A549 (cell line): ENCODE measurements at regions not wholly inside any gene's neighbourhood (a gene's known extent, or its start where the extent isn't known, plus 50 kb on each side); places are given as distances from the start of the nearest gene placed in this dataset.

ENCODE experiments used
- ATAC-seq, 2 experiments: fragments of 200-7000 bp in 1 of 2; fragments of >200 bp in 1 of 2; cut with Nextera tagmentation in 1 of 2; cut with Tn5 transposase in 1 of 2; 3 replicates each; pipeline versions ENCODE4 v1.8.0 to v1.9.1; 2018 to 2020; ENCODE audit warnings: mild to moderate bottlenecking in 1 of 2, moderate library complexity in 1 of 2
- CTCF ChIA-PET: fragments of 300-600 bp; sonication (Branson Sonifier 250); formaldehyde crosslinking; extraction: SDS; loops from one replicate; lab custom pipeline; 2021; ENCODE audit warnings: antibody characterized with exemption, inconsistent platforms; lab: Yijun Ruan, JAX
- POLR2A ChIA-PET: fragments of 350-600 bp; formaldehyde crosslinking; extraction: SDS; loops from one replicate; lab custom pipeline; 2021; ENCODE audit warnings: antibody characterized with exemption, inconsistent platforms; lab: Yijun Ruan, JAX
- DNase-seq, 2 experiments: peaks; one replicate each; pipeline versions ENCODE4 v3.0.0 to v3.0.0-alpha.2; 2011 to 2016; ENCODE audit warnings: low read depth in 1 of 2, low spot score in 1 of 2
- FAIRE-seq: peaks from 2 replicates; lab custom pipeline; 2011; peaks lifted over from hg19 to GRCh38; lab: Jason Lieb, UNC
- H3K27ac ChIP-seq, 2 experiments: fragments of >200 bp; sonication (Bioruptor Twin); formaldehyde crosslinking; 3 replicates each; pipeline ENCODE4 v1.5.1; 2016 to 2017
- H3K4me1 ChIP-seq: fragments of >200 bp; sonication (Bioruptor Twin); formaldehyde crosslinking; 3 replicates; pipeline ENCODE4 v1.6.1; 2016
- H3K4me2 ChIP-seq: fragments of >200 bp; sonication (Bioruptor Twin); formaldehyde crosslinking; 3 replicates; pipeline ENCODE4 v1.6.1; 2016
- H3K4me3 ChIP-seq: fragments of >200 bp; sonication (Bioruptor Twin); formaldehyde crosslinking; 3 replicates; pipeline ENCODE4 v1.5.1; 2016
- H3K9me3 ChIP-seq: fragments of >200 bp; sonication (Bioruptor Twin); formaldehyde crosslinking; 3 replicates; pipeline ENCODE4 v1.6.1; 2016
- ATOH8 ChIP-seq: fragments of 250-450 bp; sonication (Bioruptor Pico); IDR thresholded peaks from 2 replicates; pipeline ENCODE4 v1.5.0; 2020; ENCODE audit warnings: low read depth, mild to moderate bottlenecking, moderate library complexity
- BHLHE40 ChIP-seq: IDR thresholded peaks from 2 replicates; pipeline ENCODE4 v1.6.1; 2012; ENCODE audit warnings: low read depth, low read length, inconsistent platforms
- CBX8 ChIP-seq: fragments of 200-600 bp; sonication (generic); IDR thresholded peaks from 2 replicates; pipeline ENCODE4 v1.6.1; 2016
- CEBPB ChIP-seq, 2 experiments: fragments of >200 bp in 1 of 2; sonication (Bioruptor Twin) in 1 of 2; formaldehyde crosslinking in 1 of 2; IDR thresholded peaks; 2 replicates each; pipeline ENCODE4 v1.6.1; 2012 to 2016
- FOSB ChIP-seq: fragments of 250-450 bp; sonication (Bioruptor Pico); IDR thresholded peaks from 2 replicates; pipeline ENCODE4 v1.5.0; 2020; ENCODE audit warnings: mild to moderate bottlenecking, moderate library complexity
- FOSL2 ChIP-seq, 2 experiments: fragments of 450-650 bp in 1 of 2; fragments of >200 bp in 1 of 2; sonication (Bioruptor Twin) in 1 of 2; formaldehyde crosslinking; IDR thresholded peaks; 2 replicates each; pipeline versions ENCODE4 v1.5.0 to v1.6.1; 2016 to 2020; ENCODE audit warnings: mild to moderate bottlenecking in 1 of 2, moderate library complexity in 1 of 2
- HEYL ChIP-seq: fragments of 250-450 bp; sonication (Bioruptor Pico); IDR thresholded peaks from 2 replicates; pipeline ENCODE4 v1.8.0; 2021; ENCODE audit warnings: mild to moderate bottlenecking, moderate library complexity
- HOXB13 ChIP-seq: fragments of 250-450 bp; sonication (Bioruptor Pico); IDR thresholded peaks from 2 replicates; pipeline ENCODE4 v1.5.0; 2020; ENCODE audit warnings: low read depth, mild to moderate bottlenecking, moderate library complexity
- HOXB5 ChIP-seq: fragments of 250-450 bp; sonication (Bioruptor Pico); IDR thresholded peaks from 2 replicates; pipeline ENCODE4 v1.5.0; 2020; ENCODE audit warnings: mild to moderate bottlenecking, moderate library complexity
- KDM5A ChIP-seq: fragments of 200-600 bp; sonication (generic); IDR thresholded peaks from 2 replicates; pipeline ENCODE4 v1.6.1; 2016; ENCODE audit warnings: antibody characterized with exemption, mild to moderate bottlenecking
- MAX ChIP-seq: IDR thresholded peaks from 2 replicates; pipeline ENCODE4 v1.6.1; 2012
- NR3C1 ChIP-seq: fragments of >200 bp; sonication (Bioruptor Twin); formaldehyde crosslinking; IDR thresholded peaks from 3 replicates; pipeline ENCODE4 v1.6.1; 2017
- PHF8 ChIP-seq: fragments of 200-600 bp; sonication (generic); IDR thresholded peaks from 2 replicates; pipeline ENCODE4 v1.6.1; 2016; ENCODE audit warnings: low read depth, mild to moderate bottlenecking, antibody characterized with exemption, moderate library complexity, borderline replicate concordance
- POLR2AphosphoS2 ChIP-seq: conservative IDR thresholded peaks from 2 replicates; pipeline ENCODE4 v1.6.1; 2012; ENCODE audit warnings: low read length, improper control_type of control experiment, inconsistent platforms
- RAD21 ChIP-seq, 2 experiments: fragments of >200 bp in 1 of 2; sonication (Bioruptor Twin) in 1 of 2; formaldehyde crosslinking in 1 of 2; IDR thresholded peaks in 1 of 2; conservative IDR thresholded peaks in 1 of 2; 2 replicates in 1 of 2; 3 replicates in 1 of 2; pipeline ENCODE4 v1.6.1; 2012 to 2018; ENCODE audit warnings: inconsistent platforms in 1 of 2
- RARB ChIP-seq: fragments of 250-450 bp; sonication (Bioruptor Pico); IDR thresholded peaks from 2 replicates; pipeline ENCODE4 v1.8.0; 2021; ENCODE audit warnings: mild to moderate bottlenecking, moderate library complexity
- RCOR1 ChIP-seq: fragments of 150-350 bp; IDR thresholded peaks from 2 replicates; pipeline ENCODE4 v1.6.1; 2014; ENCODE audit warnings: antibody characterized with exemption, low read length, low read depth
- RNF2 ChIP-seq: fragments of 200-600 bp; sonication (generic); IDR thresholded peaks from 2 replicates; pipeline ENCODE4 v1.6.1; 2016; ENCODE audit warnings: low read depth, mild to moderate bottlenecking, antibody characterized with exemption, moderate library complexity, borderline replicate concordance
- SMC3 ChIP-seq: fragments of >200 bp; sonication (Bioruptor Twin); formaldehyde crosslinking; IDR thresholded peaks from 3 replicates; pipeline ENCODE4 v1.6.1; 2018; ENCODE audit warnings: inconsistent platforms
- SREBF2 ChIP-seq: fragments of 450-650 bp; IDR thresholded peaks from 2 replicates; pipeline ENCODE4 v1.6.1; 2014; ENCODE audit warnings: mild to moderate bottlenecking, moderate library complexity
- TP53 ChIP-seq: fragments of 250-450 bp; sonication (Bioruptor Pico); IDR thresholded peaks from 2 replicates; pipeline ENCODE4 v1.5.0; 2021; ENCODE audit warnings: mild to moderate bottlenecking, moderate library complexity
- WGBS: methylation state at CpG from one replicate; pipeline ENCODE4 v1.1.6; 2017; ENCODE audit errors: missing lambda C conversion rate; 5-methylcytosine and 5-hydroxymethylcytosine counted together
- TF ChIP-seq, protein P1 (sequence below): fragments of >200 bp; sonication (Bioruptor Twin); formaldehyde crosslinking; IDR thresholded peaks from 3 replicates; pipeline ENCODE4 v1.5.1; 2016
- TF ChIP-seq, protein P2 (sequence below): fragments of >200 bp; sonication (Bioruptor Twin); formaldehyde crosslinking; IDR thresholded peaks from 3 replicates; pipeline ENCODE4 v1.6.1; 2016

DNA sequence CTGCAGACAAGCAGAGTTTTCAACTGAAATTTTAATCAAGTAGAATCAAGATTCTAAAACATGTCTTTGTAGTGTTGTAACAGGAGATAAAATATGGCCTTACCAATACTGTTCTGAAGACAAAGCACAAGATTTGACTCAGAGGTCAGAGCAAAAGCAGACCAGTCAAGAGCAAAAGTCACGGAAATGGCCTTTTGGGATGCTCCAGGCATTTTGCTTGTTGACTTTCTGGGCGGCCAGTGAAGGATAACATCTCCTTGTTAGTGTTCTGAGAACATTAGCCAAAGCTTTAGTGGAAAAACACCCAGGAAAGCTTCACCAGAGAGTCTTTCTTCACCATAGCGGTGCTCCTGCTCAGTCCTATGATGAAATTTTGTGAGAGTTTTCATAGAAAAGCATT lies 590.6 kb downstream of the ARL4A start:
- TF ChIP-seq RAD21 (conservative IDR thresholded peaks at IDR 0.05 in 1 of 2, IDR thresholded peaks at IDR 0.05 in 1 of 2) (no peak), CEBPB (IDR thresholded peaks at IDR 0.05) (no peak), RCOR1 (no peak), HEYL (no peak)
- TF ChIP-seq, all 56 proteins: peak for 0
- Histone ChIP-seq H3K4me3 (no peak overlapping the region), H3K27ac (no peak overlapping the region), H3K4me1 (no peaks in the 10 kb centered on the region), H3K9me3 (no peaks in the 10 kb centered on the region), H3K4me2 (no peak overlapping the region)
- no peak for DNase-seq
- 11% methylated on average over 3 of the region's 3 CpGs for WGBS
- ATAC-seq = no peak
- FAIRE-seq = no peak
- ChIA-PET CTCF (interaction anchor here (0.8 to 6.1 kb wide), 7 partner anchors 11 to 1738 kb away, joined by 3 to 85 read pairs (median 4); no protein-coding TSS in a partner anchor), POLR2A (no interaction called here)

DNA sequence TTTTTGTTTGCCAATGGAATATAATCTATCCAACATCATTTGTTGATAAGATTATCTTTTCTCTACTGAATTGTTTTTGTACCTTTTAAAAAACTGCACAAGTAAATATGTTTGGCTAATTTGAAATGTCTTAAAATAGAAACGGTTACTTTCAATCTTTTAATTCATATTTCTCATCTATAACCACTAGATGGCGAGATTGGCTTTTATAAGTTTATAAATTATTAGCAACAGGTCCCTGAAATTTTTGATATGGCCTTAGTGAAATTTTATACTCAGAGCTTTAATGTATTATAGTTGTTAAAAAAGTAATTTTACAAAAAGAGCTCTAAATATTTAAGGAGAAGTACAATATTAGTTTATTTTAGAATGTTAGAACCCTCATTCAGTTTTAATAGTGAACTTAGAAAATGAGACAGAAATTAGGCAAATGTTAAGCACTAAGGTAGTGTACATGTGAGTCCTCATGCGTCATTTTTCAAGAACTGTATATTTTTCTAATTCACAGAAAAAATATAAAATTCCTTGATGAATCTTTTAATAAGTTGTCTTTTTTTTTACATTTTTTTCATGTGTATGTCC lies 592.5 kb downstream of the ARL4A start:
- 10% methylated on average over 3 of the region's 3 CpGs for WGBS
- FAIRE-seq (no peak), ATAC-seq (no peak), DNase-seq (peak in 1 of 2 experiments; percentile 33)
- H3K4me3 ChIP-seq = no peak overlapping the region
- no peak overlapping the region for H3K27ac ChIP-seq
- H3K4me1 ChIP-seq = no peaks in the 10 kb centered on the region
- TF ChIP-seq RAD21 (conservative IDR thresholded peaks at IDR 0.05 in 1 of 2, IDR thresholded peaks at IDR 0.05 in 1 of 2) = peak; percentile 56 to 76
- peak; percentile 64 for TF ChIP-seq SMC3
- TF ChIP-seq, protein P1, sequence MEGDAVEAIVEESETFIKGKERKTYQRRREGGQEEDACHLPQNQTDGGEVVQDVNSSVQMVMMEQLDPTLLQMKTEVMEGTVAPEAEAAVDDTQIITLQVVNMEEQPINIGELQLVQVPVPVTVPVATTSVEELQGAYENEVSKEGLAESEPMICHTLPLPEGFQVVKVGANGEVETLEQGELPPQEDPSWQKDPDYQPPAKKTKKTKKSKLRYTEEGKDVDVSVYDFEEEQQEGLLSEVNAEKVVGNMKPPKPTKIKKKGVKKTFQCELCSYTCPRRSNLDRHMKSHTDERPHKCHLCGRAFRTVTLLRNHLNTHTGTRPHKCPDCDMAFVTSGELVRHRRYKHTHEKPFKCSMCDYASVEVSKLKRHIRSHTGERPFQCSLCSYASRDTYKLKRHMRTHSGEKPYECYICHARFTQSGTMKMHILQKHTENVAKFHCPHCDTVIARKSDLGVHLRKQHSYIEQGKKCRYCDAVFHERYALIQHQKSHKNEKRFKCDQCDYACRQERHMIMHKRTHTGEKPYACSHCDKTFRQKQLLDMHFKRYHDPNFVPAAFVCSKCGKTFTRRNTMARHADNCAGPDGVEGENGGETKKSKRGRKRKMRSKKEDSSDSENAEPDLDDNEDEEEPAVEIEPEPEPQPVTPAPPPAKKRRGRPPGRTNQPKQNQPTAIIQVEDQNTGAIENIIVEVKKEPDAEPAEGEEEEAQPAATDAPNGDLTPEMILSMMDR = peak; percentile 53
- TF ChIP-seq ATOH8 (CRISPR knock-in tag) = no peak
- no peak for TF ChIP-seq FOSB
- H3K9me3 ChIP-seq = no peaks in the 10 kb centered on the region
- H3K4me2 ChIP-seq = no peak overlapping the region; the same call in 2 of the 3 replicates
- ChIA-PET POLR2A (no interaction called here), CTCF (interaction anchor here (0.7 to 6.1 kb wide), 11 partner anchors 10 to 1740 kb away, joined by 3 to 85 read pairs (median 4); no protein-coding TSS in a partner anchor)

DNA sequence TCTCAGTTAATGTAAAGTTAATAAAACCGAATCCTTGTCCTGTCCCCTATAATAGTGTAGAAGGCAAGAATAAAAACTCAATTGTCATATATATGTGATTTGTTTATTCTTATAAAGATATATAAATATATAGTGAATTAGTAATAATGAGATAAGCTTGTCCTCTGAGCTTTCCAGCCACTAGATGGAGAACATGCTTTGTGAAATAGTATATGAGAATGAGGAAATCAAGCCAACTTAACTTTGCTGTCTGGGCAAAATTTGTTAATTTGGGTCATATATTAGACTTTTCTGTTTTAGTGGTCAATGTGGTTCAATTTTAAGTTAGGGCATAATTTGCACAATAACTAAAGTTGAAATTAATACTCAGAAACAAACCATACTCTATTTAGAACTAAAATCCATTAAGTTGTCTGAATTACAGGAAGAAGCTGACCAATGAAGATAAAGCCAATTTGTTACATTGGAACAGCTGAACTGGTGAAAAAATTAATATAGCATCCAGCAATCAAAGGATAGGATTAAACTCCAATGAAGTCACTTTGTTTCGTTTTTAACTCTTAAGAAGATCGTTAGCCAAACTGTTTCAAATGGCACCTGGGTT lies 595.0 kb downstream of the ARL4A start:
- no peaks in the 10 kb centered on the region for H3K9me3 ChIP-seq
- no peak overlapping the region for H3K4me3 ChIP-seq
- H3K4me1 ChIP-seq = no peaks in the 10 kb centered on the region
- no peak for ATAC-seq
- ChIA-PET POLR2A (no interaction called here), CTCF (interaction anchor here (0.6 to 6.1 kb wide), 9 partner anchors 24 to 1412 kb away, joined by 3 to 85 read pairs (median 4); no protein-coding TSS in a partner anchor)
- H3K27ac ChIP-seq = no peak overlapping the region
- peak in 1 of 2 experiments; percentile 35 for DNase-seq
- WGBS = 8% methylated on average over 3 of the region's 3 CpGs
- no peak overlapping the region for H3K4me2 ChIP-seq
- no peak for FAIRE-seq
- TF ChIP-seq, protein P1 = peak; percentile 46
- TF ChIP-seq FOSL2 (IDR thresholded peaks at IDR 0.05) (no peak), FOSL2 (CRISPR knock-in tag; IDR thresholded peaks at IDR 0.05) (no peak), SREBF2 (no peak), TP53 (CRISPR knock-in tag) (no peak), RAD21 (conservative IDR thresholded peaks at IDR 0.05 in 1 of 2, IDR thresholded peaks at IDR 0.05 in 1 of 2) (peak; percentile 47 to 58; a peak in 4 of 5 replicates), BHLHE40 (no peak), CEBPB (IDR thresholded peaks at IDR 0.05) (0 out of 4 replicates have a peak, but pooled peaks of 1 of the 2 experiments have one; percentile 6), RARB (CRISPR knock-in tag) (no peak), CBX8 (no peak), ATOH8 (CRISPR knock-in tag) (no peak), RCOR1 (no peak), PHF8 (no peak), RNF2 (no peak), SMC3 (peak; percentile 45; the same call in 2 of the 3 replicates), NR3C1 (no peak), POLR2AphosphoS2 (no peak), KDM5A (no peak), MAX (no peak), HOXB13 (CRISPR knock-in tag) (no peak), HOXB5 (CRISPR knock-in tag) (no peak)
- TF ChIP-seq, protein P2, sequence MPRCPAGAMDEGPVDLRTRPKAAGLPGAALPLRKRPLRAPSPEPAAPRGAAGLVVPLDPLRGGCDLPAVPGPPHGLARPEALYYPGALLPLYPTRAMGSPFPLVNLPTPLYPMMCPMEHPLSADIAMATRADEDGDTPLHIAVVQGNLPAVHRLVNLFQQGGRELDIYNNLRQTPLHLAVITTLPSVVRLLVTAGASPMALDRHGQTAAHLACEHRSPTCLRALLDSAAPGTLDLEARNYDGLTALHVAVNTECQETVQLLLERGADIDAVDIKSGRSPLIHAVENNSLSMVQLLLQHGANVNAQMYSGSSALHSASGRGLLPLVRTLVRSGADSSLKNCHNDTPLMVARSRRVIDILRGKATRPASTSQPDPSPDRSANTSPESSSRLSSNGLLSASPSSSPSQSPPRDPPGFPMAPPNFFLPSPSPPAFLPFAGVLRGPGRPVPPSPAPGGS = no peak
